ACHN (cell line): ENCODE measurements at regions not wholly inside any gene's neighbourhood (a gene's known extent, or its start where the extent isn't known, plus 50 kb on each side); places are given as distances from the start of the nearest gene placed in this dataset.

Experiments
- DNase-seq: peaks from one replicate; pipeline ENCODE4 v3.0.0-alpha.2; 2015
- in situ Hi-C: cut with HindIII; loops from 2 replicates; pipeline ENCODE4 v1.10.0; 2017; ENCODE audit warnings: low sequenced_read_pairs, low pct_ligation_motif_present, low pct_unique_long_range_greater_than_20kb

DNA sequence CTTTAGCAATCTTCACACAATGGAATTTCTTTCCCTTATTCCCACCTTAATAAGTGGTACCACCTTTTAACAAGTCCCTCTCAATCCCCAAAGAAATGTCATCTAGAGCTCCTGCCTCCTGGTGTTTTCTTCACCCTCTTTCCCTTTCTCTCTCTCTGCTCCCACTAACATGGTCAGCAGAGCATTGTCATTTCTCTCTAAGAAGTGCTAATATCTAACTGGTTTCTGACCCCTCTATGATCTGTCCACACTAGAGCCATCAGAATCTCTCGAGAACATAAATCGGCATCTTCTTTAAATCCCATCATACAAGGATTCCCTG lies 161.2 kb upstream of the DTNA start:
- in situ Hi-C loops = no loop called here

DNA sequence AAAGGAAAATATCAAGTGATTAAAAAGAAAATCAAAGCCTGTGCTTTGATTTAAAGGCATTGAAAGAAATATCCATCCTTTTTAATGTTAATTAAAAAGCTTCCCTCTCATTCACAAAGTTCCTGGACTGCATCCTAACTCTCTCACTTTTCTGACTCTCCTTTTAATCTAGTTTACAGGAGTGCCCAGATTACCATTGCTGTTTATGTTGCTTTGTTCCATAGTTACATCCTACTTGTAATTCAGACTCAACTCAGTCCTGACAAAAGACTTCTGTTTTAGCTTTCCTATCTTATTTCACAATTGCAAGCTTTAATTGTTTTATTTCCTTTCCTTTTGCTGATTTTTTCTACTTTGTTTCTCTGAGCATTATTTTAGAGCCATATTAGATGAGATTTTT lies 160.7 kb upstream of the DTNA start:
- DNase-seq = no peak

More for the DNA sequence above, 161.2 kb upstream of the DTNA start:
- no peak for DNase-seq

DNA sequence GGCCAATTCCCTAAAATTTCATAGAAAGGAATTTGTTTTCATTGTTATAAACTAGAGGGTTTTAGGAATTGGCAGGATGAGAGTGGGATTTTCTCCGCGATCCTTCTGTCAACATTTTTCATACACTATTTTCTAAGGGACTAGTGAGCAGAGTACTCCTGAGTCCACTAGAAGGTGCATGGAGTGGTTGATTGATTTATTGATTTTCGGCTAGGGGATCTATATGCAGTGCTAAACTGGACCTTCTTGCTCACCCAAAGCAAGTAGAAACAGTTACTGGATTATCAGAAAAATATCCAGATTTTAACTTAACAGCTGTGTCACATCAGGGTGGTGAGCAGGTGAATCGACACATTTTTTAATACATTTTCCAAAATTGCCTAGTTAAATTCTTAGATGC lies 159.9 kb upstream of the DTNA start:
- DNase-seq = no peak
- in situ Hi-C loops = no loop called here

More for the DNA sequence above, 160.7 kb upstream of the DTNA start:
- in situ Hi-C loops = no loop called here

DNA sequence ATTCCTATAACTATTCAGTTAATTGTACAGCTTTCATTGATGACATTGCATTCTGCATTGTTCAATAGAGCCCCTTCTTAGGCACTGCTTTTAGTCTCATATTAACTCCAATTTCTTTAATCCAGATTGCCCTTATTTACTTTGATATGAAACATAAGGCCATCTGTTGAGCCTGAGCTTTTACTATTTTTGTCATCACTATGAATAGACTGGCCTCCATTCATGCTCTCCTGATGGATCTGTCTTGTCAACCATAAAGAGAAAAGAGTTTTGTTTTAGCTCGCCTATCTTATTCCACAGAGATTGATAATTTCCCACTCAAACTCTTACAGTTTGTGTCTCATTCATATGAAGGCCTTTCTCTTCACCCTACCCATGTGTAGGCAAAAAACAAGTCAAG lies 159.2 kb upstream of the DTNA start:
- in situ Hi-C loops = no loop called here
- DNase-seq = no peak

DNA sequence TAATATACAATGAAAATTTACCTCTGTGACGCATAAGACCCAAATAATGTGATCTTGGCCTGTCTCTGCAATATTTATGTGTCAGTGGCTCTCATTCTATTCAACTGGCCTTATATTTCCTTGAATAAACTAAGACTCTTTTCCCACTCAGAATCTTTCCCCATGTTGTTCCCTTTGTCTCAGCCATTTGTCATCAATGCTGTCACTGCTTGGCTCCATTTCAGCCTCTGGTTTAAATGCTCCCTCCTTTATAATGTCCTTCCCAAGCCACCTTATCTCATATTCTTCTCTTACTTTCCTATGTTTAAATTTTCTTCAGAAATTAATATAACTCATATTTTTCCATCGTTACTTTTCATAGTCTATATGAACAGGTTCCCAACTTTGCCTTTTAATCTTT lies 158.3 kb upstream of the DTNA start:
- in situ Hi-C loops = no loop called here
- DNase-seq = no peak

DNA sequence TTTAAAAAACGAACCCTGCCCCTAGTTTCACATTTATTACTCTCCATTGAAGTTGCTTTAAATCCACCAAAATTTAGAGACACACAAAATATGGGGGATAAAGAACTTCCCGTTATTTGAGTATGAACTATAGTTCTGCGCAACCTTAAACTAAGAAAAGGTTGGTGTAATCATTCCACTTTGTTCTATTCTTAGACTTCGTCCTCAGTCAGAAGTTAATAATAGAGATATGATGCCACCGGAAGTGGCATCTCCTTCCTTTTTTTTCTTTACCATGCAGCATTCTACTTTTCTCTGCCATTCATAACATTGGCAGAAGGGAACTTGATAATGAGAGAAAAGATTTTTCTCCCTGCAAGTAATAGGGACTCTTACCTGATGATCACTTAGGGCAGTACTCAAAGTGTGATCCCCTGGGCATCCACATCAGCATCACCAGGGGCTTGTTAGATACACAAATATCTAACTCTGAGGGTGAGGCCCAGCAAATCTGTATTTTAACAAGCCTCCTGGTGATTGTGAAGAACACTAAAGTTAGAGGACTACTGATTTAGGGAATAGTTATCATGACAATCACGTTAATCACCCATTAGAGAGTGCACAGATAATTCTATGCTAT lies 147.7 kb upstream of the DTNA start:
- DNase-seq = no peak
- in situ Hi-C loops = no loop called here

DNA sequence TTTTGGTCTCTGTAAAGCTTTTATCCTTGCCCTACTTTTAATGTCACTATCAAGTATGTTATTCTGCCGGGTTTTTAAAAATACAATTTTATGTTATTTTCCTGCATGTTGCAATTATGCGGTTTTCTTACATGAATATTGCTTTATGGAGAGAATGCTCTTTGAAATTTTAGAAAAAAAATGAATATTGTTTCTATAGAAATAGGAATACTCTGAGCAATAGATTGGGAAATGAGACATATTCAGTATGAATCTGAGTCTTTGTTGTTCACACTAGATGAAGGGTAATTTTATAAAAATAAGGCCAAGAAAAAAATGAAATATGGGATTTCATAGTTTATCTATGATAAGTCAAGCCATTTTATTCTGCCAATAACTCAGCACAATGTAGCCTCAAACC lies 142.2 kb upstream of the DTNA start:
- in situ Hi-C loops = no loop called here
- DNase-seq = no peak

DNA sequence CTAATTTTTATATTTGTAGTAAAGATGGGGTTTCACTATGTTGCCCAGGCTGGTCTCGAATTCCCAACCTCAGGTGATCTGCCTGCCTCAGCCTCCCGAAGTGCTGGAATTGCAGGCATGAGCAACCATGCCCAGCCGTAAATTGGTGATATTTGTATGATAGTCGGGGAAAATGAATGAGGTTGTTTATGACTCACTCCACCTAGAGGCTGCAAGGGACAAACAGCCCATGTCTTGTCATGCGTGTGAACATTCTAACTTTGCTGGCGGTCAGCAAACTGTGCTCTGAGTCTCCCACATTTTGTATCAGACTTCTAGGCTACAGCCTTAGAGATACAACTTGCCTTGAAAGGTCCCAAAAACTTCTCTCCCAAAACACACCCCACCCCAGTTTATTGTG lies 133.5 kb upstream of the DTNA start:
- DNase-seq = no peak
- in situ Hi-C loops = no loop called here

DNA sequence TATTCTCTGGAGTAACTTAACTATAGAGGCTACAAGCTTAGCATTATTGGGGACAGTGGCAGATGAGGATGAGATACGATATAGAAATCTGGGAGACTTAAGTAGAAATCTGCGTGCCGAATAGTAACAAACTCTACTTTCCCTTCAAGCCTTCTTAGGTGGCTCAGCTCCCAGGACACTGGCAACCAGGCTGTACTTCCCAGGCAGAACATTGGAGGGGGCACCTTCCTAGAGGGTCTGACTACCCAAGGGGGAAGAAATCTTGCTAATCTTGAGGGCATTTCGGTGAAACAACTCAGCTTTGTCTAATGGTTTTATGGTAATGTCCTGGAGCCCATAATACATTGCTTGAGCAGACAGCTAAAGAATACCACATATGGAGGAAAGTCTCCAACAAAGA lies 126.2 kb upstream of the DTNA start:
- no peak for DNase-seq
- in situ Hi-C loops = no loop called here

DNA sequence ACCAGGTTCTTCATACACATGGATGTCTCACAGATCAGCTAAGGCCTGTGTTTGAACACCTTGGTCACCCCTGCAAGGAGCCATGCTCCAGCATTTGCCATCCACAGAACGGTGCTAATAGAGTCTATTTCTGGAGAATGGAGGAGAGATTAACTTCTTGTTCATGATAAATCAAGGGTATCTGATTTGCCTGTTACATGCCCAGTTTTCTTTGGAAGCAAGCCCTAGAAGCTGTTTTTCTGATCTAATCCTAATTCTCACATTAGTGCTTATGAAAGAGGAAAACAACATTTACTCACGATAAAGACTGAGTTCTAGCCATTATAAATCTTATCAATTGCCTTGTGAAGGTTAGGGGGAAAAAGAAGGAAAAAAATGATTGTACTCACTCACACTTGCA lies 119.6 kb upstream of the DTNA start:
- DNase-seq = no peak
- in situ Hi-C loops = no loop called here

DNA sequence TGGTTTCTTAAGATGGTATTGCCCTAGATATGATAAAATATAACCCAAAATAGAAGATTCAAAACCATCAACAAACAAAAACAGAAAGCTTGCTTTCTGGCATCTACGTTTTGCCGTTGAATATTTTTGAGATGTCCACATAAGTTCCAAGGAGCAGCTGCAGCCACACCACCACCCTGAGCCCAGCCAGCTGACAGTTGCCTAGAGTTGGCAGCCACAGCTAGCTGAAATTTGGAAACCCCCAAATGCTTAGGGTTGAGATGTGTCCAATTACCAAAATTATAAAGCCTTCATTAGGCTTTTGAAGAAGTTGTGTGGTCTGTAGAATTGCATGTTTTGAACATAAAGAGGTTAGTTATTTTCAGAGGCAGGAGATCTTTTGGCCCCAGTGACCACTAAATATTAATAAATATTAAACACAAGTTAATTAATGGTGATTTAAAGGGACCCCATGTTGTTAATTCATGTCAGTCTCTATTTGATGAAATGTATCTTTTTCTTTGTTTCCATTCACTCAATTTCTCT lies 118.1 kb upstream of the DTNA start:
- DNase-seq = no peak
- in situ Hi-C loops = no loop called here

DNA sequence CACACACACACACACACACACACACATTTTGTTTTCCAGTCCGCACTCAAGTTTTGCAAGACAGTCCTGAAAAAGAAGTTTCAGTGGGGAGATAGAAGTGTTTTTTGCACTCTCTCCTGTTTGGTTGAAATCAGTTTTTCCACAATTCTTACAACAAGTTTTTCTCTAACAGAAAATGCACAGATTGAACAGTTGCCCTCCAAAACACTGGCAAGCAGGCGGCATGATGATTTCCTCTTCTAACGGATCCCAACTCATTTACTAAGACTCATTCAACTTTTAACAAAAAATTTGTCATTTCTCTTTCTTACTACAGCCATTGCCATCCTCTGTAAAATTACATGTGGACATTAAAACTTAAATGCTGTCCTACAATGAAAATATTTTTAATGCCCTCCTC lies 117.6 kb upstream of the DTNA start:
- in situ Hi-C loops = no loop called here
- DNase-seq = no peak

DNA sequence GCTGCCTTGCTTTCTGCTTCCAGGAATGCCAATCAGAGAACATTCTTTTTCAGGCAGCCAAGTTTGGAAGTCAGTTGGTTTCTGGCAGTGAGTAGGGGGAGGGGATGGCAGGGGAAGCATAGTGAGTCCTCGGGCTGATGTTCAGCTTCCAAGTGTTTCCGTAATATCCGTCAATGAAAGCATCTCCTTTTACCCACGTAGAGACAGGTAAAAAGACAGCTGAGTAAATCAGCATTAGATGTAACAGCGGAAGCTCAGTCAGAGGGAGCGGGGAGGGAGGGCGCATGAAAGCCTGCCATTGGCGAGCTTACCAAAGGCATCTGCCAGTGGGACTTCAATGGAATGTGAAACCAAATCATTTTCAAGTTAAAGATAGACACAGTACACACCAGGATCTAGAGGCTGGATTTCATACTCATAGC lies 117.1 kb upstream of the DTNA start:
- in situ Hi-C loops = no loop called here
- peak; percentile 45 for DNase-seq

DNA sequence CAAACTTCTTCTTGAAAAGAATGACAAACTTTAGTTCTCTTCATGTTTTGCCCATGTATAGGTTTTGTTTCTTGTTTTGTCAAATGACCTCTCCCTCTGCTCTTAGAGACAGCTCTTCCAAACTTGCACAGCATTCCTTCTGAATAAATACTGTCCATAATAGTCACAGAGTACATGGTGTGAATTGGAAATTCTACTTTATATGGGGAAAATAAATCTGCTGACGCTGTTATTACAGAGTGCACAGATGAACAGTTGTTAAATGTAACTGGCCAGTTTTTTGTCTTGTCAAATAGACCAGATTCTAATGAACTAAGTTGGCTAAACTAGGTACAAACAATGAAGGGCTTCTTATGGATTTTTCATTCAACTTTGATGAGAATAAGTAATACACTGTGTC lies 115.8 kb upstream of the DTNA start:
- in situ Hi-C loops = no loop called here
- DNase-seq = no peak

DNA sequence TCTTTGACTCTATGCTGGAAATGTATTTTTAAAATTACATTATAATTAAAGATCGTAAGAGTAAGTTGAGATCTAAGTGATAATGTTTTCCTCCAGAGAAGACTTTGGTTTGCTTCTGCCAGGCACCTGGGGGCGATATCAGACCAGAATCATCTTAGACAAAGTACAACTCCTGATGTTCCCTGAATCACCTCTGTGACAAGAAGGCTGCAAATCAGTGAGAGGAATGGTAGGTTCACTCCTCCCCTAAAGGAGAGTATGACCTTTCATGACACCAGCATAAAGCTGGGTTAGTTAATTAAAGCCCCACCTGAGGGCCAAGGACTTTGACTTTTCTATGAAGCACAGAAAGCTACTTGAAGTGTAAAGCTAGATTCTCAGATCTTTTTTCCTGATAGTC lies 114.4 kb upstream of the DTNA start:
- peak; percentile 24 for DNase-seq
- in situ Hi-C loops = no loop called here

DNA sequence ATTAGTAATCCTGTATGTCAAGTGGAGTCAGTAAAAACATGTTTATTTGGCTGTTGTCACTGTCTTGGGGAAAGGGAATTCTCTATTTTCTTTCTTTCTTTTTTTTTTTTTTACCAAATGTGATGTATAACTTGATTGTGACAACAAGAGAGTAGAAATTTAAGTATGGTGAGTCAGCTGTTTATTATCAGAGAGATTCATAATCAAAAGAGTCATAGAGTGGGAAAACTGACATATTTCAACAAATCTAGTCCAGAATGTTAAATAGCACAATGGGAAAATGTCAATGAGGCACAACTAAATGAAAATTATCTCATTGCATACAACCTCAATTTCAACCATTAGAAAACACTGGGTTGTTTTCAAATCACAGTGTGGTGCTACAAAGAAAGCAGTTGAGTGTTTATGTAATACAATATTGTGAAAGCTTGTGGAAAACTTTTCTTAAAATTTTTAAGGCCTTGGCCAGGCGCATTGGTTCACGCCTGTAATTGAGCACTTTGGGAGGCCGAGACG lies 111.9 kb upstream of the DTNA start:
- in situ Hi-C loops = no loop called here

DNA sequence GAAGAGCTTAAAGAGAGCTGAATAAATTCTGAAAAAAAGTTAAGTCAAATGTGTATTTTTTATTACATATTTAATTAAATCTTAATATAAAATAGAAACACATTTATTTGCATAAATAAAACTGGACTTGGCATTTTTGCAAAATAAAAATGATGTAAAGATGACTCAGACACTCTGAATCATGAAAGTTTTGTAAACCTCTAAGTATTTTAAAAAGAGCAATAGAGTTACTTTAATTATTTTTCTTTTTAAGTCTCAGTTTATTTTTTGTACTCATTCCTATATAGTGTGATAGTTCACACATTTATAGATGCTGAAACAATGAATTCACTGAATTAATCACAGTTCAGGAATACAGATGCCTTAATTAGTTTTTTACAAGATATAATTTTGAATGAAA lies 109.9 kb upstream of the DTNA start:
- no peak for DNase-seq
- in situ Hi-C loops = no loop called here

More for the DNA sequence above, 111.9 kb upstream of the DTNA start:
- no peak for DNase-seq

DNA sequence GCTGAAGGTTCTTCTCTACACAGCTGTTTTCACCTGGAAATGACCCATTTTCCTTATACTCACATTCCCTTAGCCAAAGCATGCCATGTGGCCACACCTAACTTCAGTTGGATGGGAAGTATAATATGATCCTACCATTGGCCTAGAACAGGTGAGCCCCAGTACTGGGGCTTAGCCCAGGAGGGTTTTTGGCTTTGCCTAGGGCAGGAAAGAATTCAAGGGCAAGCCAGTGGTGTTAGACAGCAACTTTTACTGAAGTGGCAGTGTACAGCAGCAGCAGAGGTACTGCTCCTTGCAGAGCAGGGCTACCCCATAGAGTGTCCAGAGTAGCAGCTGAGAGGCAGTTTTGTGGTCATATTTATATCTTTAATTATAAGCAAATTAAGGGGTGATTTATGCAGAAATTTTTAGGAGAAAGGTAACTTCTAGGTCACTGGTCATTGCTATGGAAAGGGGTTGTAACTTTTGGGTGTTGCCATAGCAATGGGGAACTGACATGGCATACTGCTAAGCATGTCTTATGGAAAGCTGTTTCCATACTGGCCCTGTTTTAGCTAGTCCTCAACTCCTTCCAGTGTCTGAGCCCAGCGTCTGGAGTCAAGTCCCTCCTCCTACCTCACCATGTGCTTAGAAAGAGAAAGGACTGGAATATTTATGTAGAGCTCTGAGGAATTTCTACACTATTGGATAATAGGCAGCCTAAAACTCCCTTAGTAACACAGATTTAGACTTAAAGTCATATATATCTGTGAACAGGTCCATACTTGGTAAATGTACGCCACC lies 109.0 kb upstream of the DTNA start:
- in situ Hi-C loops = no loop called here
- no peak for DNase-seq

DNA sequence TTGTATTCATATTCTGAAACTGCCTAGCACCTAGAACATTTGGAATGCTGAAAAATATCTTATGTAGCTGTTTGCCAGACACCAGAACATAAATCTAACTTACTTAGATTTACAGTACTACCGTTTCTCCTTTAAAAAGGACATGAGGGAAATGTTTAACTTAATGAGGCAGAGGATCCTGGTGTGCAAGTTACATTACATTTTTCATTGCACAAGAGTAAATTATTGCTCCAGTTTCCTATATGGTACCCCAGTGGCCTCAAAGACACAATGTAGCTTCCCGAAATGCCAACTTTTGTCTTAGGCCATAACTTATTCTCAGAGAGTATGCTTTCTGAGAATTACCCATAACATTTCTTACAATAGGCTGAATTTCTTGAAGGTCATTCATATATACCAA lies 105.5 kb upstream of the DTNA start:
- no peak for DNase-seq
- in situ Hi-C loops = no loop called here

DNA sequence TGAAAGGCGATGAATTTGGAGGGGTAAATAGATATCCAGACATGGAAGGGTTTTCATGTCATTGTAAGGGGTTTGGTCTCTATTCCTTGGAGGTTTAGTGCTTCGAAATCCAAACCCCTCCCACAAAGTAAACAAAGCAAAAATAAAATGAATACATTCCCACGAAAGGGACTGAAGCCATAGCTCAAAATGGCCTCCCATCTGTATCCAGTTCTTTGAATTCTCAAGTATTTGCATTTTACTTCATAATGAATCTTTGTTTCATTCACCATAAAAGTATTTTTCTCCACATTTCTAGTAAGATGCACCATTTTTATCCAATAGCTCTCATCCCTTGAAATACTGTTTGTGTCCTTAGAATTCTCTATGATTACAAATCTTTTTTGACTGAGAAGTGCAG lies 103.2 kb upstream of the DTNA start:
- in situ Hi-C loops = no loop called here
- no peak for DNase-seq
